A673 (cell line): ENCODE measurements at regions not wholly inside any gene's neighbourhood (a gene's known extent, or its start where the extent isn't known, plus 50 kb on each side); places are given as distances from the start of the nearest gene placed in this dataset.

Experiments
- BruUV-seq: library from RNA; stranded (reverse); fragments of 400-500 nt; replicated peaks from 2 replicates; lab custom pipeline; 2021; lab: Mats Ljungman, UMichigan
- CTCF ChIA-PET: fragments of 300-600 bp; sonication (Branson Sonifier 250); formaldehyde crosslinking; loops from one replicate; lab custom pipeline; 2022; ENCODE audit warnings: antibody characterized with exemption; lab: Charles Lee
- POLR2A ChIA-PET: fragments of 300-600 bp; sonication (Branson Sonifier 250); formaldehyde crosslinking; loops from one replicate; lab custom pipeline; 2022; ENCODE audit warnings: antibody characterized with exemption; ENCODE audit not compliant: low non-redundant PET; lab: Charles Lee
- DNase-seq: peaks from one replicate; pipeline ENCODE4 v3.0.0-alpha.2; 2015; ENCODE audit warnings: low spot score
- H3K27ac ChIP-seq: fragments of 200-600 bp; sonication (generic); 2 replicates; pipeline ENCODE4 v1.5.1; 2016; ENCODE audit warnings: mixed run types, low read depth, mild to moderate bottlenecking, mixed read lengths, antibody characterized with exemption, low read length; ENCODE audit not compliant: poor library complexity, severe bottlenecking
- H3K27me3 ChIP-seq: fragments of 200-600 bp; sonication (generic); replicated peaks from 2 replicates; pipeline ENCODE4 v1.6.1; 2017; ENCODE audit warnings: mixed run types, low read depth, mild to moderate bottlenecking, mixed read lengths, antibody characterized with exemption, low read length; ENCODE audit not compliant: insufficient read depth, poor library complexity
- H3K36me3 ChIP-seq: fragments of 200-600 bp; sonication (generic); 2 replicates; pipeline ENCODE4 v1.6.1; 2016; ENCODE audit warnings: mixed run types, mild to moderate bottlenecking, mixed read lengths, antibody characterized with exemption, low read length; ENCODE audit not compliant: insufficient read depth, poor library complexity, severe bottlenecking
- H3K4me1 ChIP-seq: fragments of 200-600 bp; sonication (generic); 2 replicates; pipeline ENCODE4 v1.6.1; 2017; ENCODE audit warnings: mixed run types, mild to moderate bottlenecking, mixed read lengths, antibody characterized with exemption, low read length; ENCODE audit not compliant: insufficient read depth, poor library complexity, severe bottlenecking
- H3K4me3 ChIP-seq: fragments of 200-600 bp; sonication (generic); 2 replicates; pipeline ENCODE4 v1.5.1; 2016; ENCODE audit warnings: low read depth, mixed run types, mild to moderate bottlenecking, mixed read lengths, low read length; ENCODE audit not compliant: poor library complexity, severe bottlenecking
- H3K9me3 ChIP-seq: fragments of 200-600 bp; sonication (generic); 2 replicates; pipeline ENCODE4 v1.6.1; 2016; ENCODE audit warnings: mixed run types, low read depth, mild to moderate bottlenecking, mixed read lengths, antibody characterized with exemption, low read length; ENCODE audit not compliant: poor library complexity, severe bottlenecking
- EZH2 ChIP-seq: fragments of 200-600 bp; sonication (generic); IDR thresholded peaks from 2 replicates; pipeline ENCODE4 v1.6.1; 2017; ENCODE audit warnings: borderline replicate concordance, low read depth, mild to moderate bottlenecking, mixed read lengths, antibody characterized with exemption, low read length; ENCODE audit not compliant: poor library complexity, severe bottlenecking
- intact Hi-C: fragments of 100-400 bp; cut with micrococcal nuclease; formaldehyde crosslinking; loops from one replicate; pipeline ENCODE4 v1.10.0; 2022; ENCODE audit not compliant: unreplicated experiment
- TF ChIP-seq, protein P1 (sequence below): fragments of 300-800, 200-600 bp; sonication (generic); conservative IDR thresholded peaks from 2 replicates; pipeline ENCODE4 v1.5.1; 2017; ENCODE audit warnings: low read depth, mild to moderate bottlenecking, antibody characterized with exemption, low read length, moderate library complexity, mixed read lengths

DNA sequence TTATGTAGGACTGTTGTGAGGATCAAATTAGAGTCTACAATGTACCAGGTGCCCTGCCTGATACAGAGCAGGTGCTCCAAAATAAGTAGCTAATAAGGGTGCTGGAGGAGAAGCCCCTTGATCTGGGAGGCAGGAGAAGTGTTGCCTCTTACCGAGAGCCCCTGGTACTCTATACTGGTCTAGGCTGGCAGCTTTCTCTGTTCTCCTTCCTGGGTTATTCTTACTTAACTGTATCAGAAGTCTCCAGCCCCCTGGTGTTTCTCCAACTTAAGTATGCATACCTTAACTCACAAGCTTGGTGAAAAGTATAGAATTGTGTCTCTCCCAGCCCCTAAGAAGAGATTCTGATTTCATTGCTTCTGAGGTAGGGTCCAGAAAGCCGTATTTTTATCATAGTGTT, 254.9 kb downstream of the LRIG3 start:
- no peaks in the 10 kb centered on the region for H3K4me1 ChIP-seq
- no peaks in the 10 kb centered on the region for H3K9me3 ChIP-seq
- CTCF ChIA-PET, result no interaction called here
- no peaks in the 10 kb centered on the region for H3K36me3 ChIP-seq
- H3K27ac ChIP-seq, result no peak overlapping the region
- H3K4me3 ChIP-seq, result no peak overlapping the region
- POLR2A ChIA-PET, result no interaction called here
- DNase-seq, result no peak
- no TSS peak for BruUV-seq
- intact Hi-C loops, result no loop called here
- TF ChIP-seq, protein P1, sequence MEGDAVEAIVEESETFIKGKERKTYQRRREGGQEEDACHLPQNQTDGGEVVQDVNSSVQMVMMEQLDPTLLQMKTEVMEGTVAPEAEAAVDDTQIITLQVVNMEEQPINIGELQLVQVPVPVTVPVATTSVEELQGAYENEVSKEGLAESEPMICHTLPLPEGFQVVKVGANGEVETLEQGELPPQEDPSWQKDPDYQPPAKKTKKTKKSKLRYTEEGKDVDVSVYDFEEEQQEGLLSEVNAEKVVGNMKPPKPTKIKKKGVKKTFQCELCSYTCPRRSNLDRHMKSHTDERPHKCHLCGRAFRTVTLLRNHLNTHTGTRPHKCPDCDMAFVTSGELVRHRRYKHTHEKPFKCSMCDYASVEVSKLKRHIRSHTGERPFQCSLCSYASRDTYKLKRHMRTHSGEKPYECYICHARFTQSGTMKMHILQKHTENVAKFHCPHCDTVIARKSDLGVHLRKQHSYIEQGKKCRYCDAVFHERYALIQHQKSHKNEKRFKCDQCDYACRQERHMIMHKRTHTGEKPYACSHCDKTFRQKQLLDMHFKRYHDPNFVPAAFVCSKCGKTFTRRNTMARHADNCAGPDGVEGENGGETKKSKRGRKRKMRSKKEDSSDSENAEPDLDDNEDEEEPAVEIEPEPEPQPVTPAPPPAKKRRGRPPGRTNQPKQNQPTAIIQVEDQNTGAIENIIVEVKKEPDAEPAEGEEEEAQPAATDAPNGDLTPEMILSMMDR, result no peak
- TF ChIP-seq EZH2, result no peak
- H3K27me3 ChIP-seq, result no peaks in the 10 kb centered on the region

DNA sequence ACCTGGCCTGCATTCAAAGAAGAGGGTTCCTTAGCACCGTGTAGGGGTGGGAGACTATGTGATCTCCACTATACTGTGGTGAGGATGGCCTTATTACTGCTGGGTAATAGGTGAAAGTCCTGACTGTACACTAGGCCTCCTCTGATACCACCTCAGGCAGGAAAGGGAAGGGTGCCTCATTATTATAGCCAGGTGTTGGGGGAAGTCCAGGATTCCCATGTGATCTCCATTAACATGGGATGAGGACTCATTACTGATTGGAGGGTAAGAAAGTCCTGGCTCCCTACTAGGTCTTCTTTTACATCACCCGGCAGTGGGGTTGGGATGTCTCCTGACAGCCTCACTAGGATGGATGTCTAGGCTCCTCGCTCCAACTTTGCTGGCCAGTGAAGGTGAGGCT, 252.1 kb downstream of the LRIG3 start:
- peaks cover 2% of the 10 kb centered on the region for H3K4me1 ChIP-seq
- POLR2A ChIA-PET, result no interaction called here
- TF ChIP-seq, protein P1, result no peak
- TF ChIP-seq EZH2, result no peak
- CTCF ChIA-PET, result no interaction called here
- BruUV-seq, result no TSS peak
- H3K27me3 ChIP-seq, result no peaks in the 10 kb centered on the region
- no peak for DNase-seq
- H3K36me3 ChIP-seq, result no peaks in the 10 kb centered on the region
- intact Hi-C loops, result no loop called here
- H3K4me3 ChIP-seq, result no peak overlapping the region
- no peaks in the 10 kb centered on the region for H3K9me3 ChIP-seq
- H3K27ac ChIP-seq, result no peak overlapping the region

DNA sequence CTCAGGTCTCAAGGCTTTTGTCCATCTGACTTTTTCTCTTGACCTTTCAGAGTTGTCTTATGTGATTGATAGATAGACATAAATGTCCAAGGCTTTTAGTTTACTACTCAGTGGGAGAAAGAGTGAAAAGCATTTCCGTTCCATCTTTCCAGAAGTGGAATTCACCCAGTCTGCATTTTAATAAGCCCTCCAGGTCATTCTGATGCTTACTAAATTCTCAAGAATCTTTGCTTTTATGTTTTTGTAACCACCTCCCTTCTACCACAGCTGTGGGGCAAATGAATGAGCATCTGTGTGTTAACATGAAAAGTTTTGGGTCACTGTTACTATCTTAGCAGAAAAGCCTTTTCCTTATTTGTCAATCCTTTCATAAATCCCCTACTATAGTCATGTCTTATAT, 251.4 kb downstream of the LRIG3 start:
- intact Hi-C loops, result no loop called here
- peaks cover 5% of the 10 kb centered on the region for H3K4me1 ChIP-seq
- BruUV-seq, result no TSS peak
- no peaks in the 10 kb centered on the region for H3K27me3 ChIP-seq
- no peak overlapping the region for H3K27ac ChIP-seq
- no peaks in the 10 kb centered on the region for H3K36me3 ChIP-seq
- POLR2A ChIA-PET, result no interaction called here
- no peak for DNase-seq
- H3K4me3 ChIP-seq, result no peak overlapping the region
- no peak for TF ChIP-seq EZH2
- TF ChIP-seq, protein P1, result no peak
- H3K9me3 ChIP-seq, result no peaks in the 10 kb centered on the region
- CTCF ChIA-PET, result no interaction called here
